ENCODE measurements at regions not wholly inside any gene's neighbourhood (a gene's known extent, or its start where the extent isn't known, plus 50 kb on each side); places are given as distances from the start of the nearest gene placed in this dataset.
A peak's percentile ranks its signal among the peaks of the same experiment; 100 is the strongest.
"Not testable (repeated sequence)": the region's sequence is repeated elsewhere in the genome, so short reads cannot be mapped to it uniquely, and the experiment has no call there.

DNA sequence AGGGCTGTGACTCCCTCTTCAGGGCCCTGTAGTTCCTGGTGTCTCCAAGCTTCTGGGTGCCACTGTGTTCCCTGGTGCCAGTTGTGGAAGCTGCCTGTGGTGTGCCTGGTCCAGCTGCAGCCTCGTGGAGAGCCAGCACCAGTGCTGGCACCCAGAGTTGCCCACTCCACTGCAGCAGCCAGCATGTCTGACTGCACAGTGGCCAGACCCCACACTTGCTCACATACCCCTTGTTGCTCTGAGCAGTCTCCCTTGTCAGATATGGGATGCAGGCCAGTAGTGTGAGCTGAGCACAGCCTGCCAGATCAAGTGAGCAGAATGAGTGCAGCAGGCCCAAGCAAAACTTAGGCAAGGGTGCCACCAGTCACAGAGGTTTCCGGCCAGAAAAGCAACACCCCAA, 108.6 kb downstream of the ZMAT1 start:
- DNase-seq: no peak

DNA sequence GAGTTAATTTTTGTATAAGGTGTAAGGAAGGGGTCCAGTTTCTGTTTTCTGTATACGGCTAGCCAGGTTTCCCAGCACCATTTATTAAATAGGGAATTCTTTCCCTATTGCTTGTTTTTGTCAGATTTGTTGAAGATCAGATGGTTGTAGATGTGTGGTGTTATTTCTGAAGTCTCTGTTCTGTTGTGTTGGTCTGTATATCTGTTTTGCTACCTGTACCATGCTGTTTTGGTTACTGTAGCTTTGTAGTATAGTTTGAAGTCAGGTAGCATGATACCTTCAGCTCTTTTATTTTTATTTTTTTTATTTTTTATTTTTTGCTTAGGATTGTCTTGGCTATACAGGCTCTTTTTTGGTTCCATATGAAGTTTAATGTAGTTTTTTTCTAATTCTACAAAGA, 114.1 kb downstream of the ZMAT1 start:
- DNase-seq: not testable (repeated sequence)

DNA sequence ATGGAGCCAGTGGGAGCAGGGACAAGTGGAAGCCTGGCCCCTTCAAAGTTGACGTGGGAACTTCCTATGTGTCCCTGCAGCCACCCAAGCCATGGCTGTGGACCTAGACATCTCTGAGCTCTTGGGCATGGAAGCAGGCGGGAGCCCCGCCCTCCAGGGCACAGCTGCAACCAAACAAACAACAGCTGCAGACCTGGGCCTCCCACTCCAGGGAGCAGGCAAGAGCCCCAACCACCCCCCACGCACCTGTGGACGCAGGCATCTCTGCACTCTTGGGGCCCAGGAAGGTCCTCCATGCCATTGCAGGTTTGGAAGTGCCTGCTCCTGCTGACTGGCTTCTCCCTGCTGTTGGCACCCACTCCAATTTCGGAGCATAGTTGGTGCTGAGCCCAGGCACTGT, 118.6 kb downstream of the ZMAT1 start:
- no peak for DNase-seq

DNA sequence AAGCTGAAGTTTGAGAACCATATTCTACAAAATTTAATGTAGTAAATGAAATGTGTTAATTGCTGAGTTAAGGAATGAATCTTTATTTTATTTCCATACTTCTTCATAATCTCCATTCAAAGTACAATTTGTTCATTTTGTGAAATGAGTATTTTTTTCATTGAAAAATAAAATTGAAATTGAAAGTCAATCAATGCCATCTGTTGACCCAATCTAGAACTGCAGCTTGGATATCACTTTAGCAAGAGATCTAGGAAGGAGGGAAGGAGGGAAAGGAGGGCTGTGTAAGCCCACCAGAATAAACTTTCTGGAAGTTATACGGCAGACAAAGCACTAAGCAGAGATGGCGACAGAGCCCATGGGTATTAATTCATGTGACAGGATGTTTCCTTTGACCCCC, 128.4 kb downstream of the ZMAT1 start:
- no peak for DNase-seq

DNA sequence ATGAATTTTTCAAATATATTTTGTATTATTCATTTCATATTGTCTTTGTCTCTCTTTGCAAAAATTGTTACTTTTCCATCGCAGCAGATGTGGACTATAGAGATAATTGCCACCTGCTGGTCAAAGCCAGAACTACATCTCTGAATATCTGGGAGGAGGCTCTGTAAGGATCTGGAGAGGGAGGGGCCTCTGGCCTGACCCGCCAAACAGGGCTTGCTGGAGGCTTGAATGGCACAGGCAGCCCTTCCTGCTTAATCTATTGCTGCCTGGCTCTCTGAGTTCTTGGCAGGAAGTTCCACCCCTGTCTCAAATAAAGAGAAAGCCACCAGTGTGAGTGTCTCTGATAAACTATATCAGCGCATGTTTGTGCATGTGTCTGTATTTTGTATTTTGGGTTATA, 132.4 kb downstream of the ZMAT1 start:
- peak; percentile 73 for DNase-seq

DNA sequence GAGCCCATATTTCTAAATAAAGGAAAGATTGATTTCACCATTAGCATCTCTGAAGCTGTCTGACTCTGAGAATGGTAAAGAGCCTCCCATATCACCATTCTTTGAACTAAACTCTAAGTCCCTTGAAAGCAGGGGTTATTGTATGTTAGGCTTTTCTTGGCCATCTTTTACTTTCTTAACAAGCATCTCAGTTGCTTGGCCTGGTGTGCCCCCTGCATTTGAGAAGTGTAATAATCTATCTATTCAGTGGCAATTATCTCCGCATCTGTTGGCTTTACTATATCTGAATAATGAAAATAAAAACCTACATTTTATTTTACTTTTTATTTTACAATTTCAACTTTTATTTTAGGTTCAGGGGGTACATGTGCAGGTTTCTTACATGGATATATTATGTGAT, 128.3 kb upstream of the ARMCX2 start:
- DNase-seq: no peak

DNA sequence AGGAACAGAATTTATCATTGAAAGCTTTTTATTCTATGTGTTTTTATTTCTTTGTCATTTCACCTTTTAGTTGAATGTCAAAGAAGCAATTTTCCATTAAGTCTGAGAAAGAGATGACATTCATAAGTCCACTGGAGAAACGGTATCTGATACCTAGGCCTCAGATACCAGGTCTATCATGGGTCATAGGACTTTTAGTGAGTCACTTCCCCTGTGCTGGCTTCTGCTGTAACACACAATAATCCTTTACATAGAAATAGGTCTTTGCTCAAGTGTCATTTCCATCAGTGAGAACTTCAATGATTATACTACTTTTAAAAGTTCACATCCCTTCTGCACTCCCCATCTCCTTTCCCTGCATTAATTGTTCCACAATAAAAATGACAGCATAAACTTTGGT, 125.5 kb upstream of the ARMCX2 start:
- no peak for DNase-seq

DNA sequence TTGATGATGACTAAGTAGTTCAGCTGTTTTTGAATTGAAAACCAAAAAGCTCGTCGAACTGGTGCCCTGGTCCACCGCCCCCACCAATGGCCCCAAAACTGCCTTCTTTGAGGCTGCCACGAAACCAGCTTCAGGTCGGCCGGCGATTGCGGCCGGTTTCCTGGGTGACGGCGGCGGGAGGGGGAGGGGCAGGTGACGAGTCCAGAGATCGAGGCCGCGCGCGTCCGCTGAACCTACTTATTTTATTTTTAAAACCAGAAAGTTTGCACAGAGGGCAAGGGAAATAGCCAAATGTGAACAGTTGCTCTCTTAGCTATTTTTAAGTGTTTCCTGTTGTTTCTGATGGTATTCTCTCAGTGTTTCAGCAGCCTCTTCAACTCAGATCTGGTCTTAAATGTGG, 120.8 kb upstream of the ARMCX2 start:
- not testable (repeated sequence) for DNase-seq

DNA sequence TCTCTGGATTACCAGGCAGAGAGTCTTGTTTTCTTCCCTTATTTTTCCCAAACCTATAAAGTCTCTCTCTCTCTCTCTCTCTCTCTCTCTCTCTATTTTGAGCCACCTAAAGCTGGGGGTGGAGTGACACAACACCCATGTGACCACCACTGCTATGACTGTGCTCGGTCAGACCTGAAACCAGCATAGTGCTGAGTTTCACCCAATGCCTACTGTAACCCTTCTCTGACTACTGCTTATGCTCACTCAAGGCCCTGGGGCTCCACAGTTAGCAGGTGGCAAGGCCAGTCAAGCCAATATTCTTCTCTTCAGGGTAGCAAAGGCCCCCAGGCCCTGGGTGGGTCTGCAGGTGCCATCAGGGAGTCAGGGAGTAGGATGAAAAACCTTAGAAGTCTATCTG, 114.7 kb upstream of the ARMCX2 start:
- no peak for DNase-seq

DNA sequence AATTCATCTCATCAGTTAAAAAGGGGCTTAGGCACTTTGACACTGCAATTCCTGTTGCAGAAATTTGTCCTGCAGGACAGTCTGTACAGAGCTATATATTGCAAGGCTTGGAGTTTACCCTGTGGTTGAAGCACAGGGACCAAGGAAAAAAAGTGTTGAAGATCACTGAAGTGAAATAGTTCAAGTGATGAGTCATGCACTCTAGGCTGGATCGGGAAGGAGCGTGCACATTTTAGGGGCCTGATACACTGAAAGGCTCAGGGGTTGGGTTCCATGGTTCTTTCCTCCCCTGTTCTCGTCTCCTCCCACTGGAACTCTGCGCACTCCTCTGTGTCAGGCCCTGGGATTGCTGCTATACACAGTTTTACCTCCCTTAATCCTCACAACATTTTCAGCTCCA, 104.9 kb upstream of the ARMCX2 start:
- DNase-seq: no peak

DNA sequence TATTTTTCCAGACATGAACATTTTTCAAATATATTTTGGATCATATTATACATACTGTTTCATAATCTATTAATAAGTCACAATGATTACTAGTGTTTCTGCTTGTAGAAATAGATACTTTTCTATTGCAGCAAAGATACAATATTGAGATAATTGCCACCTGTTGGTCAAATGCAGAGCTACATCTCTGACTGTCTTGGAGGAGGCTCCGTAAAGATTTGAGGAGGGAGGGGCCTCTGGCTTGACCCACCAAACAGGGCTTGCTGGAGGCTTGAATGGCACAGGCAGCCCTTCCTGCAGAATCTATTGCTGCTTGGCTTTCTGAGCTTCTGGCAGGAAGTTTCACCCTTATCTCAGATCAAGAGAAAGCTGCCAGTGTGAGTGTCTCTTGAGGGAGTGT, 99.3 kb upstream of the ARMCX2 start:
- no peak for DNase-seq

DNA sequence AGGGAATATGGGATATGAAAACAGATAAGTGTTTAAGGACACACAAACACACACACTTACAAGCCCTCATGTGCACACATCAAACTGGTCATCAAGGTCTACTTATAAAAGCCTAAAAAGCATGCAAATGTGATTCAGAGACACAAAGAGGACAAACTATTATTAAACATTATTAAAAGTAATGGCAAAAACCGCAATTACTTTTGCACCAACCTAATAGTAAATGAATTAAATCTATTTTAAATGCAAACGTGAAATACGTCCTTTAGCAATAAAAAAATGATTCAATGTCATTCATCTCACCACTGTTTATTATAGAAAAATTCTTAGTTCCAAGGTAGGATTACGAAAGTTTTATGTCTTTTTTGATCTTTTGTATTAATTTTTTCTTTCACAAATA, 91.1 kb upstream of the ARMCX2 start:
- no peak for DNase-seq

DNA sequence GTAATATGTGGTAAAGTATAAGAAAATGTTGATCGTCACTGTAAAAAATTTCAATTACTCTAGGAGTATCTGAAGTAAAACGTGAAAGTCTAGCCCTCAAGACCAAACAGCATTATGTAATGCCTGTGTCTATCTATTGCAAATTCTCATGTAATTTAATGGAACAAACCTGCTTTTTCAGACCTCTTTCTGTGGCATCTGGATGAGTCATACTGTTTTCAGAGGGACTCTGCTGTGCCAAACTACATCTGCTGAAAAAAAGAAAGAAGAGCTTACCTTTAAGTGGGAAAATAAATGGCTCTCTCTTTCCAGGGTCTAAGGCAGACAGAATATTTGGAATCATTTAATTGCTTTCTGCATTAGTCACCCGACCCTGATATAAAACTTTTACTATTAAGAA, 89.8 kb upstream of the ARMCX2 start:
- DNase-seq: no peak

DNA sequence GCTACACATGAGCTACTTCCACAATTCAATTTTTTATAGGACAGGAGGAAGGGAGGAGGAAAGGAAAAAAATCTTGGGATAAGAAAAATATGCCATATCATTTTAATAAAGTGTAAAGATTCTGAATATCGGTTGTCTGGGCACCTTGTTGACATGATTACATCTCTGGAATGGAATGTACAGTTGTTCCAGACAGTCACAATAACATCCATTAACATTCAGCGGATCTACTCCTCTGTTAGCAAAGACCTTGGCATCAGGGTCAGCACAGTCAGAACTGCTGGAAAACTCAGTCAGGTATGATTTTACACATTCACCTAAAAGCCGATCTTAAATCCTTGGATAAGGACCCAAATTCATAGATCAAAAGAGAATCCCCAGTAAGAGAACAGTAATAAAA, 85.4 kb upstream of the ARMCX2 start:
- no peak for DNase-seq

DNA sequence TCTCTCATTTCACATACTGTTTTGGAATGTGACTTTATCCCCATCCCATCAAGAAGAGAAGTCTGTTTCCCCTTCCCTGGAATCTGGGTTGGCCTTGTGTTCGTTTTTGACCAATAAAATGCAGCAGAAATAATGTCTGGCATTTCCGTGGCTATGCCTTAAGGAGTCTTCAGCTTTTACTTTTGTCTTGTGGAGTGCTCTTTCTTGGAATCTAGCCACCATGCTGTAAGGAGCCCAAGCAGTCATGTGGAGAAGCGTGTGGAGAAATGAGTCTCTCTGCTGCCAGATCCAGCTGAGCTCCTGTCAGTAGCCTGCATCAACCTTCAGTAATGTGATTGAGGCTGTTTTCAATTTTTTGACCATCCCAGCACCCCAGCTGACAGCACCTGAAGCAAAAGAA, 84.4 kb upstream of the ARMCX2 start:
- no peak for DNase-seq

DNA sequence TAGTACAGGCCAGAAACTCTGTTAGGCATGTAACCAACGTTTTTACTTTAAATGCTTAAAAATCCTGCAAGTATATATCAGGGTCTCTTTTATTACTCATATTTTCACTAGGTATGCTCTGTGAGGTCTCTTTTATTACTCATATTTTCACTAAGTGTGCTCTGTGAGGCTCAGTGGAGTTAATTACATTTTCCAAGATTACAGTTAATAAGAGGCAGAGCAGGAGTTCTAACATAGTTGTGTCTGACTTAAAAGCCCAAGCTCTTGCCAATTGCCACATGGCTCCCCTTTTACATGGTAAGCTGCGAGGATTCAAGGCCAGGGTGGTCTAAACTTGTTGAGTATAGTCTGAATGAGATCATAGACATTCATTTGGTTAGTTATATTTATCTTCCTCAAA, 81.0 kb upstream of the ARMCX2 start:
- no peak for DNase-seq

DNA sequence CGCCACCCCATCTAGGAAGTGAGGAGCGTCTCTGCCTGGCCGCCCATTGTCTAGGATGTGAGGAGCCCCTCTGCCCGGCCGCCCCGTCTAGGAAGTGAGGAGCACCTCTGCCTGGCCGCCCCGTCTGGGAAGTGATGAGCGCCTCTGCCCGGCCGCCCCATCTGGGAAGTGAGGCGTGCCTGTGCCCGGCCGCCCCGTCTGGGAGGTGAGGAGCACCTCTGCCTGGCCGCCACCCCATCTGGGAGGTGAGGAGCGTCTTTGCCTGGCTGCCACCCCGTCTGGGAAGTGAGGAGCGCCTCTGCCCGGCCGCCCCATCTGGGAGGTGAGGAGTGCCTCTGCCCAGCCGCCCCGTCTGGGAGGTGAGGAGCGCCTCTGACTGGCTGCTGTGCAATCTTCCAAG, 79.2 kb upstream of the ARMCX2 start:
- not testable (repeated sequence) for DNase-seq

DNA sequence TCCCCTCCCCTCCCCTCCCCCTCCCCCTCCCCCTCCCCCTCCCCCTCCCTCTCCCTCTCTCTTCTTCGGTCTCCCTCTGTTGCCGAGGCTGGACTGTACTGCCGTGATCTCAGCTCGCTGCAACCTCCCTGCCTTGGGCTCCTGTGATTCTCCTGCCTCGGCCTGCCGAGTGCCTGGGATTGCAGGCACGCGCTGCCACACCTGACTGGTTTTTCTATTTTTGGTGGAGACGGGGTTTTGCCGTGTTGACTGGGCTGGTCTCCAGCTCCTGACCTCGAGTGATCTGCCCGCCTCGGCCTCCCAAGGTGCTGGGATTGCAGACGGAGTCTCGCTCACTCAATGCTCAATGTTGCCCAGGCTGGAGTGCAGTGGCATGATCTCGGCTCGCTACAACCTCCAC, 78.8 kb upstream of the ARMCX2 start:
- not testable (repeated sequence) for DNase-seq

DNA sequence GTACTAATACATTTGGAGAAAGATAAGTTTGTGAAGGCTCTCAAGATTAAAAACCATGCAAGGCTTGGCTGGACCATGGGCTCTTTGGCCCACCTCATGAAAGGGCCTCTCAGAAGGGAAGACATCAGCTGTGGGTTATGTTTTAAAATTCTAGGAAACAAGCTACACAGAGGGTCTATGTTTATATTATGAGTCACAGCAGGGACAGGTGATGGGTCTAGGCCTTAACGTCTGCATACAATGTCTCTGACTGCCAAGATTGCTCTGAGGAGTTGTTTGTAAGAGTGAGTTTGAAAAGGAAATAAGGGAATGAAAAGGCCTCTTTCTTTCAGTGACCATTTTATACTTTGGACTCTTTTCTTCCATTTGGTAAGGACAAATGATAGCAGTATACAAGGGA, 77.0 kb upstream of the ARMCX2 start:
- no peak for DNase-seq

DNA sequence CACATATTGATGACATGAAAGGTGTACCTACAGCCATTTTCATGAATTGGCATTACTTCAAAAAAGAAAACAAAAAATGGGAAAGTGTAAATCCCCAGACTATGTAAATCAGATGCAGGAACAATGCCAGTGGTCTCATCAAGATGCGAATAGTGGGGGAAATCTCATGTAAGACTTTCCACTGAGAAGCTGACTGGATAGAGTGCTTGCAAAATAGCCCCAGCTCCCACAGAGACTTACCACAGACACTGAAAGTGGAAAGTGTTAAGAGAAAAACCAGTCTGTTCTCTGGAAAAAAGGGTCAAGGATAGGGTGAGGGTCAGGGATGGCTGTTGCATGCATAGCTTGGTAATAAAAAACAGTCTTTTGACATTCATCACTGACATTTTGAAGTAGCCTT, 73.2 kb upstream of the ARMCX2 start:
- no peak for DNase-seq

DNA sequence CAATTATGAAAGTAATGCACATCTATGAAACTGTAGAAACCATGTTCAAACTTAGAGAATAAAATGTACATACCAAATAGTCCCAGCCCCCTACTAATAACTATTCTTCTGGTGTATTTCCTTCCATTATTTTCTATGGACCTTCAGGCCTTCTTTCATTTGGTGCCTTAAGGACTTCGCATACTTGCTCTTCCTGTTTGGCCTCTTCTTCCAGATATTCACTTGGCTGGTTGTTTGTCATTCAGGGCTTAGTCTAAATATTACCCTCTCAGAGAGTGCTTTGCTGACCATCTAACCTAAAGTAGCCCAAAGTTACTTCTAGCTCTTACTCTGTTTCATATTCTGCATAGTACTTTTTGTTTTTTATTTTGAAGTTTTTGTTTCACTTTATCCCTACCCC, 70.3 kb upstream of the ARMCX2 start:
- no peak for DNase-seq

Data from NCI-H1048 (cell line).